Kidney epithelial cell (primary cell): ENCODE measurements at regions not wholly inside any gene's neighbourhood (a gene's known extent, or its start where the extent isn't known, plus 50 kb on each side); places are given as distances from the start of the nearest gene placed in this dataset.
"Not testable (repeated sequence)": the region's sequence is repeated elsewhere in the genome, so short reads cannot be mapped to it uniquely, and the experiment has no call there.

Source experiments
- DNase-seq: peaks from one replicate; pipeline ENCODE4 v3.0.0-alpha.2; 2010; ENCODE audit warnings: low read depth
- H3K27me3 ChIP-seq: 2 replicates; pipeline ENCODE4 v1.6.0; 2011; ENCODE audit warnings: low read length; ENCODE audit not compliant: control insufficient read depth, insufficient read depth
- H3K36me3 ChIP-seq: 2 replicates; pipeline ENCODE4 v1.5.1; 2011; ENCODE audit warnings: low read length; ENCODE audit not compliant: control insufficient read depth, insufficient read depth
- H3K4me3 ChIP-seq: 2 replicates; pipeline ENCODE4 v1.5.1; 2011; ENCODE audit warnings: low read depth, mild to moderate bottlenecking, control low read depth, low read length
- CTCF ChIP-seq: IDR thresholded peaks from 2 replicates; pipeline ENCODE4 v1.5.1; 2011; ENCODE audit warnings: mild to moderate bottlenecking, moderate library complexity, low read length, control low read depth, inconsistent platforms; ENCODE audit not compliant: insufficient read depth, poor library complexity, severe bottlenecking

- no peak overlapping the region for H3K4me3 ChIP-seq
- no peak for TF ChIP-seq CTCF
- H3K36me3 ChIP-seq, result no peaks in the 10 kb centered on the region
- H3K27me3 ChIP-seq, result no peaks in the 10 kb centered on the region
- no peak for DNase-seq
Measured at GRCh38 chr2:16028644-16029043, 88.3 kb downstream of the MYCN start.

- TF ChIP-seq CTCF, result no peak
- no peaks in the 10 kb centered on the region for H3K36me3 ChIP-seq
- no peak for DNase-seq
- no peaks in the 10 kb centered on the region for H3K27me3 ChIP-seq
- H3K4me3 ChIP-seq, result no peak overlapping the region
Measured at GRCh38 chr2:16026816-16027501, 86.6 kb downstream of the MYCN start.

GRCh38 chr2:16025876-16026640, 85.7 kb downstream of the MYCN start:
- no peaks in the 10 kb centered on the region for H3K27me3 ChIP-seq
- no peak overlapping the region for H3K4me3 ChIP-seq
- H3K36me3 ChIP-seq, result no peaks in the 10 kb centered on the region
- TF ChIP-seq CTCF, result no peak
- DNase-seq, result no peak

- H3K27me3 ChIP-seq, result no peaks in the 10 kb centered on the region
- TF ChIP-seq CTCF, result no peak
- H3K4me3 ChIP-seq, result no peak overlapping the region
- no peaks in the 10 kb centered on the region for H3K36me3 ChIP-seq
- DNase-seq, result no peak
Measured at GRCh38 chr2:16025211-16025875, 85.0 kb downstream of the MYCN start.

- not testable (repeated sequence) for H3K36me3 ChIP-seq, DNase-seq, H3K4me3 ChIP-seq, H3K27me3 ChIP-seq
Measured at GRCh38 chr2:16024628-16025027, 84.3 kb downstream of the MYCN start.
